ENCODE measurements at regions not wholly inside any gene's neighbourhood (a gene's known extent, or its start where the extent isn't known, plus 50 kb on each side); places are given as distances from the start of the nearest gene placed in this dataset.

GRCh38 chr11:92558323-92558722 is 333.7 kb downstream of the FAT3 start:
- H3K27ac ChIP-seq (ENCODE audit: insufficient read depth, low read length): no peak overlapping the region
- no peaks in the 10 kb centered on the region for H3K9me3 ChIP-seq (ENCODE audit: control insufficient read depth, insufficient read depth, low read depth, low read length)
- no peaks in the 10 kb centered on the region for H3K27me3 ChIP-seq (ENCODE audit: control insufficient read depth, insufficient read depth, low read length)
- no peak for DNase-seq (ENCODE audit: low read depth in 2 of 2)
- no peak overlapping the region for H3K9ac ChIP-seq (ENCODE audit: insufficient read depth, low read length)
- no peak overlapping the region for H3K4me2 ChIP-seq (ENCODE audit: extremely low read depth, insufficient read depth, low read length)
- no peak overlapping the region for H2AFZ ChIP-seq (ENCODE audit: low read length)
- no peaks in the 10 kb centered on the region for H3K4me1 ChIP-seq (ENCODE audit: control insufficient read depth, extremely low read depth, insufficient read depth, low read length)
- no peaks in the 10 kb centered on the region for H3K36me3 ChIP-seq (ENCODE audit: control insufficient read depth, insufficient read depth, low read length)
- no peaks in the 10 kb centered on the region for H4K20me1 ChIP-seq (ENCODE audit: control insufficient read depth, extremely low read depth, insufficient read depth, low read length)
- no peak for TF ChIP-seq EZH2 (IDR thresholded peaks at IDR 0.05; ENCODE audit: low read length, missing control alignments)
- TF ChIP-seq CTCF (conservative IDR thresholded peaks at IDR 0.05 in 1 of 2, IDR thresholded peaks at IDR 0.05 in 1 of 2; ENCODE audit: low read depth in 1 of 2, low read length in 2 of 2): no peak
- no peak overlapping the region for H3K4me3 ChIP-seq (replicated peaks in 1 of 4; ENCODE audit: control extremely low read depth in 1 of 4, insufficient read depth in 1 of 4, low read depth in 3 of 4, low read length in 4 of 4)
- no peaks in the 10 kb centered on the region for H3K79me2 ChIP-seq (ENCODE audit: control insufficient read depth, insufficient read depth, low read length)

GRCh38 chr11:92569726-92570125 is 345.1 kb downstream of the FAT3 start:
- Histone ChIP-seq H3K9me3 (ENCODE audit: control insufficient read depth, insufficient read depth, low read depth, low read length) (no peaks in the 10 kb centered on the region), H3K4me2 (ENCODE audit: extremely low read depth, insufficient read depth, low read length) (no peak overlapping the region), H3K4me3 (replicated peaks in 1 of 4; ENCODE audit: control extremely low read depth in 1 of 4, insufficient read depth in 1 of 4, low read depth in 3 of 4, low read length in 4 of 4) (no peak overlapping the region), H3K36me3 (ENCODE audit: control insufficient read depth, insufficient read depth, low read length) (no peaks in the 10 kb centered on the region), H3K27ac (ENCODE audit: insufficient read depth, low read length) (no peak overlapping the region), H3K79me2 (ENCODE audit: control insufficient read depth, insufficient read depth, low read length) (no peaks in the 10 kb centered on the region), H3K9ac (ENCODE audit: insufficient read depth, low read length) (no peak overlapping the region), H3K27me3 (ENCODE audit: control insufficient read depth, insufficient read depth, low read length) (no peaks in the 10 kb centered on the region), H3K4me1 (ENCODE audit: control insufficient read depth, extremely low read depth, insufficient read depth, low read length) (no peaks in the 10 kb centered on the region), H2AFZ (ENCODE audit: low read length) (no peak overlapping the region), H4K20me1 (ENCODE audit: control insufficient read depth, extremely low read depth, insufficient read depth, low read length) (no peaks in the 10 kb centered on the region)
- DNase-seq (ENCODE audit: low read depth in 2 of 2): no peak
- TF ChIP-seq EZH2 (IDR thresholded peaks at IDR 0.05; ENCODE audit: low read length, missing control alignments) (no peak), CTCF (conservative IDR thresholded peaks at IDR 0.05 in 1 of 2, IDR thresholded peaks at IDR 0.05 in 1 of 2; ENCODE audit: low read depth in 1 of 2, low read length in 2 of 2) (no peak)

- H4K20me1 ChIP-seq (ENCODE audit: control insufficient read depth, extremely low read depth, insufficient read depth, low read length): no peaks in the 10 kb centered on the region
- no peak overlapping the region for H2AFZ ChIP-seq (ENCODE audit: low read length)
- no peak overlapping the region for H3K9ac ChIP-seq (ENCODE audit: insufficient read depth, low read length)
- no peak overlapping the region for H3K4me3 ChIP-seq (replicated peaks in 1 of 4; ENCODE audit: control extremely low read depth in 1 of 4, insufficient read depth in 1 of 4, low read depth in 3 of 4, low read length in 4 of 4)
- H3K27ac ChIP-seq (ENCODE audit: insufficient read depth, low read length): no peak overlapping the region
- no peaks in the 10 kb centered on the region for H3K27me3 ChIP-seq (ENCODE audit: control insufficient read depth, insufficient read depth, low read length)
- H3K36me3 ChIP-seq (ENCODE audit: control insufficient read depth, insufficient read depth, low read length): no peaks in the 10 kb centered on the region
- no peaks in the 10 kb centered on the region for H3K9me3 ChIP-seq (ENCODE audit: control insufficient read depth, insufficient read depth, low read depth, low read length)
- no peaks in the 10 kb centered on the region for H3K4me1 ChIP-seq (ENCODE audit: control insufficient read depth, extremely low read depth, insufficient read depth, low read length)
- H3K79me2 ChIP-seq (ENCODE audit: control insufficient read depth, insufficient read depth, low read length): no peaks in the 10 kb centered on the region
- no peak for TF ChIP-seq CTCF (conservative IDR thresholded peaks at IDR 0.05 in 1 of 2, IDR thresholded peaks at IDR 0.05 in 1 of 2; ENCODE audit: low read depth in 1 of 2, low read length in 2 of 2)
- TF ChIP-seq EZH2 (IDR thresholded peaks at IDR 0.05; ENCODE audit: low read length, missing control alignments): no peak
- H3K4me2 ChIP-seq (ENCODE audit: extremely low read depth, insufficient read depth, low read length): no peak overlapping the region
- DNase-seq (ENCODE audit: low read depth in 2 of 2): no peak
Measured at GRCh38 chr11:92572559-92572958, 347.9 kb downstream of the FAT3 start.
